HG03039 (cell line): ENCODE measurements at regions not wholly inside any gene's neighbourhood (a gene's known extent, or its start where the extent isn't known, plus 50 kb on each side); places are given as distances from the start of the nearest gene placed in this dataset.

ENCODE experiments used
- ATAC-seq: cut with Tn5 transposase; IDR thresholded peaks from one replicate; pipeline ENCODE4 v1.9.1; 2021; ENCODE audit warnings: mild to moderate bottlenecking, moderate library complexity; ENCODE audit not compliant: unreplicated experiment

- ATAC-seq: no peak
These were observed 215.3 kb upstream of the SETBP1 start for GRCh38 chr18:44465381-44465841.

DNA sequence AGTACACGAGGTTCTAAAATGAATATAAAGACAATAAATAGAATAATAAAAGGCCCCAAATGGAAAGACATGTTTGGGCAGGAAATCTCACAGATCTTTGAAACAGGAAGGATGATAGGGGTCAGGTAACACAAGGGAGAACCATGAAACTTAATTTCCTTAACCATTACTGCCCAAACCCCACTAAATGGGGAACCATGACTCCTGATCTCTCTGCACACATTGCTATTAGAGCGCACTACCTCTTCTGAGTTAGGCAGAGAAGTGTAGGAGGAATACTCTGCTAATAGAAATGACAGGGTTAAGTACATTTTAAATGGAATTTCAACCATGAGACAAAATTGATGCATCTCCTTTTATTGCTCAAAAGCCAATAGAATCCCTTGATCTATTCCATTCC is 213.7 kb upstream of the SETBP1 start:
- ATAC-seq: no peak

DNA sequence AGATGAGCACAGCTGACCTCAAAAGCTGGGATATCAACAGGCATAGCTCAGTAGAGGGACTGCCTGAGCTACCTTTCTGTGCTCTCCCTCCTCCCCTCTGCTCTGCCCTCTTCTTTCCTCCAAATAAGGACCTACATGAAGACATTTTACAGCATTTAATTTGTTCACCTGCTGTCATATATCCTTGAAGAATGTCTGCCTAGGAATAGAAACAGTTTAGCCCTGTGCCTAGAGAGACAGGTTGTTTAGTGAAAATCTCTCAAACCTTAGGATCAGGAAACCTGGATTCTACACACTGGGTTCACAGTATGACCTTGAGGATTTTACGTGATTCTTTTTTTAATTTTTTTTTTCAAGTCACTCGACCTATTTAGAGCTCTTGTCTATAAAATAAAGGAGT is 213.0 kb upstream of the SETBP1 start:
- ATAC-seq: no peak

- ATAC-seq: no peak
These were observed 207.2 kb upstream of the SETBP1 start for GRCh38 chr18:44473394-44474066.

GRCh38 chr18:44474067-44474411 is 206.6 kb upstream of the SETBP1 start:
- no peak for ATAC-seq

DNA sequence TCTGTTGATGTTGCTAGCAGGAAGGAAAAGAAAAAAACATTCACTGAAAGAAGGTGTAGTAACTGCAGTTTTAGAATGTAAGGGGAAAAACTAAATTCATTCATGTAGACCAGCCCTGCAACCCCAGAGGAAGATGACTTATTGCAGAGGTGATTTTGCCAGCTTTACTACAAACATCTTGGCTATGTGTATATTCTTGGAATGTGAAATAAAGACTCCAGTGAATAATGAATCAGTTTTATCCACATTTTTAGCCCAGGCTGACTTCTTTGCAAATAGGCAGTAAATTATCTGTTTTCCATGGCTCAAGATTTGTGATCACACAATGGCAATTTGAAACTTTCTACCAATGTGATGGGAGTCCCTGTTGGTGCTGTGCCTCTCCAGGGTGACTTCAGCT is 206.1 kb upstream of the SETBP1 start:
- no peak for ATAC-seq

DNA sequence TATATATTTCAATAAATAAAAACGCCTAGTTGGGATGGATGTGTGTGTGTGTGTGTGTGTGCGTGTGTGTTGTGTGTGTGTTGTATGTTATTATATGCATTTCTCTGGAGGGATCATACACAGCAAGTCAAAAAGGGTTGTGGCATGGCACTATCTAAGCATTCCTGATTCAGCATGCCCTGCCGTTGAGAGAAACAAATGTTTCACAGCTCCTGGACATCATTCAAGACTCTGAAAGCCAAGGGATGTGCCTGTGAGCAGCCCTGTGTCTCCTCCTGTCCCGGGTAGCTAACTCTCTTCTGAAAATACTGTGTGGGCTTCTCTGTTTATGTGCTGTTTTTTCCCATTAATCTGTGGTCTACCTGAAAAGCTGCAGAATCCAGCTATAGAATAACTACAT is 197.9 kb upstream of the SETBP1 start:
- ATAC-seq: no peak

GRCh38 chr18:44495151-44495550 is 185.5 kb upstream of the SETBP1 start:
- ATAC-seq: no peak

DNA sequence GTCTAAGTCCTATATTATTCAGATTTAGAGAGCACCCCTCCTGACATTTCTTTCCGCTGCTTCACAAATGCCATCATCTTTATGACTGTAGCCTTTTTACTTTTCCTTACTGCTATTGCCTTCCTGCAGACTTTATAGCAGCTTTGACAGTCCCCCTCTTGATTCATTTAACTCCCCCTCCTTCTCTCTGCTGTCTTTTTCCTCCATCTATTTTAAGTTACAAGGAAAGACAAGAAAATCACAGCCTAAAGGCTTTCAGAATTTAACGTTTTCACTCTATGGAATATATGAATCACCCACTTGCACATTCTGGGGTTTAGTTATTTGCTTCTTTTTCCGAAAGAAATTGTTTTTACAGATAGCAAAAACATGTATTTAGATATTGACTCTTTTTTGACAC is 183.4 kb upstream of the SETBP1 start:
- ATAC-seq: no peak

DNA sequence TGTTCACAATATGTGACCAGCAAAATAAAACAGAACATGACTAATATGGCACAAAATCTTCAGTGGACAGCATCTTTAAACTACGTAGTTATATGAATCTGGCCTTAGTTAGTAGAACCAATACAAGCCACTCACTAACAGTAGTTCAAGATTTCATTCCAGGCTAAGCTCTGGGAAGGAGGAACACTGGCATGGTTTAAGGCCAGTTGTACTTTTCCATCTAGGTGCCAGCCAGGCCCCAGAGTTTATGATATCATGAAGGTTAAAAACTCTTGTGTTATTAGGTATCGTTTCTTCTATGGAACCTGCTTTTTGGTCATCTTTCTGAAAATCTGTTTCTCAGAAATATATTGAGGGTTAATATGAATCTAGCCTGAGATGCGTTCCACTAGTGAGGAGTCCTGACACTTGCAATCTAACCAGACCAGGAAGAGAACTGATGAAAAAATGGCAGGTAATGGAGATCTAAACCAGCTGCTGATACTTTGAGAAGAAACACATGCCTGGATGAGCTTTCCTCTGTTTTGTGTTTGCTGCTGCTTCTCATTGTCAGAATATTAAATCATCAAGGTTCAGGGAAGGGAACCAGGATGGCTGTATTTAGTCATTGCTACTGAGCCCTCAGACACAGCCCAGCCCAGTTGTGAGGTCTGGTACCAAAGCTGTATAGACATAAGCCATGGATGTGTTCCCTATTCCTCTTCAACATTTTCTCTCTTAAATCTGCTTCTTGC is 182.8 kb upstream of the SETBP1 start:
- no peak for ATAC-seq

- no peak for ATAC-seq
These were observed 179.7 kb upstream of the SETBP1 start for GRCh38 chr18:44500808-44501610.

GRCh38 chr18:44502221-44502620 is 178.5 kb upstream of the SETBP1 start:
- no peak for ATAC-seq

DNA sequence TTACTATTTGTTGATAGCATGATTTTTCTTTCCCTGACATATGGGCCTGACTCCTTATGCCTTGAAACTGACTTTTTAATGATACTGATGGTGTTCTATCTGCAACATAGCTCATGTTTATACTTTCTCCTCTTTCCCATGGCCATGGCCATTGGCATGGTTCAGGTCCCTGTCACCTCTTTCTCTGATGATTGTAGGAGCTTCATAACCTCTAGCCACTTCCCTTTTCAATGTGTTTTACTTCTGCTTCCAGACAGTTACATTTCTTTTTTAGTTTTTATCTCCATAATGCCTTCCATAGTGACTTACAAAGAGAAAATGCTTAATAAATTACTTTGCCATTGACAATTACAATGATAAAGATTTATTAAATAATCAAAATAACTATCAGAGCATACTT is 177.9 kb upstream of the SETBP1 start:
- ATAC-seq: no peak

DNA sequence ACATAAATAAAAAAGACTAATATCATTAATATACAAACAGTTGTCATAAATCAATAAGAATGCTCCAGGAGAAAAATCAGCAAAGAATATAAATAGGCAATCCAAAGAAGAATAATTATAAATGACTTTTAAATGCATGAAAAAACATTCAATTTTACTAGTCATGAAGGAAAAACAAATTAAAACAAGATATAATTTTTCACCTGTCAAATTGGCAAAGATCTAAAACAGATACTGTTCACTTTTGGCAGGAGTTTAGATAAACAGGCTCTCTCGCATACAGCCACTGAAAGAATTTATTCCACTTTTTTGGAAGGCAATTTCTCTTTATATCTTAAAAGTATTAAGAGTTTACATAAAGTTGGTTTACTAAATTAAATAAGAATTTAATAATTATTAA is 176.8 kb upstream of the SETBP1 start:
- ATAC-seq: no peak

DNA sequence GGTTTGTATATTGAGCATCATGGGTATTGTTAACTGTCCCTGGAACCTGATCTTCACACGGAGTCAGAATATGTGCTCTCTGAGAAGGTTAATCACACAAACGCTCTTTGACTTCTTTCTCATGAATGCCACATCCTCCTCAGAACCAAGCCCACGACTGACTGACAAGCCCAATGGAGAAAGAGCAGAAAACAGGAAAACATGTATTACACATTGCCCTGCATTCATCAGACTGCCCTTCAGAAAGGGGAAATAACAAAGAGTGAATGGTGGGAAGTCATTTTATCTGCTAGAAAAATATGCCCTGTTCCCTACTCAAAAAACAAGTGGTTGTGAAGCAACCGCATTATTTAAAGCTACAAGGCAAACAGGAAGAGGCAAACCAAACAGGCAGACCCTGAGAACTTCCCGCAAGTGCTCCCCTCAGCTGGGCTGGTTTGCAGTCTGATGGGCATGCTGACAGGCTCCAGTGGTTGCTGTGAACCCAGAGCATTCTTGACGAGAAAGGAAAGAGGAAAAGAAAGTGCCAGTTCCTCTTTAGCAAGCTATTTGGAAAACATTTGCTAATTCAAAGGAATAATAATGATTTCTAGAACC is 172.9 kb upstream of the SETBP1 start:
- no peak for ATAC-seq

DNA sequence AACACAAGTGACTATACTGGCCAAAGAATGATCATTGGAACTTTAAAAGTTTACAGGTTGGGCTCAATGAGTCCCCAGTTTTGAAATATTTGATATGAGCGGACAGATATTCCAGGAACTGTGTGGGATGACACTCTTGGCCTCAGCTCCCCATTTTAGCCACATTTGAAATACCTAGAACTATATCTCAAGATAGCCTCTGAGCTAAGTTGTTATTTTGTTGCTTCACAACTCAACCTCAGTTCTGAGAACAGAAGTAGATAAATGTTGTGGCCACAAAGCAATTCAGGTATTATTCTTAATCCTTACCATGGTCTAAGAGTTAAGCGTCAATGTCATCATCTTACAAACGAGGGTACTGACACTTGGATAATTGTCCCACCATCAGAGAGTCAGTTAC is 172.2 kb upstream of the SETBP1 start:
- ATAC-seq: no peak

DNA sequence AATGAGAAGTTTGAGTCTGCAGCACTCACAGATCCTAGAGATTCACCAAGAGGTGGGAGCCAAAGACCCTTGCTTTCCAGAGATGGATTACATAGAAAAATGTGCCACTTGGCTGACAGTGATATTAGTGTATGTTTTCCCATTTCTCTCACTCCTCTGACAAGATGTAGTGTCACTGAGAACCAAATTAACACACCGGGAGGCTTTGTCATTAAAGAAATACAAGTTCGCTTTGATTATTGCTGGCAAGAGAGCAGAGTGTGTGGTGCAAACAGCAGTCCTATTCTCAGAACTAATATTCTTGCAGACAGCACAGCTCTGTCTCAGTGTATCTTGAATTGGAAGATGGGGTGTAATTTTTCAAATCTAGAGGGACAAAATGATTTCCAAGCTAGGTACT is 171.6 kb upstream of the SETBP1 start:
- no peak for ATAC-seq

DNA sequence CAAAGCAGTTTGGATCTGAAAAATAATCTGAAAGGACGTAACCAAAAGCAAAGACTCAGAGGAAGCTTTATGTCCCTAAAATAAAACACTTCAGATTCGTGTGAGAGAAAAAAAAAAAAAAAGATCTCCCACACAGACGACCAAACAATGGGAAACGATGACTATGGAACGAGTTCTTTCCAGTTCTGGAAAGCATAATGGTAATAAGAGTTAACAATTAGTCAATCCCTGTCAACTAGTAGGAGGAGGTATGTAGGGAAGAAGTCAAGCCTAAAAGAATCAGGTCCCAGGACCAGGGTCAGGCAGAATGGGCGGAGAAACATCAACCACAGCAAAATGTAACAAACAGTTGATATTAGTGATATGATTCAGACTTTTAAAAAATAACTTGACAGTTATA is 170.3 kb upstream of the SETBP1 start:
- no peak for ATAC-seq

DNA sequence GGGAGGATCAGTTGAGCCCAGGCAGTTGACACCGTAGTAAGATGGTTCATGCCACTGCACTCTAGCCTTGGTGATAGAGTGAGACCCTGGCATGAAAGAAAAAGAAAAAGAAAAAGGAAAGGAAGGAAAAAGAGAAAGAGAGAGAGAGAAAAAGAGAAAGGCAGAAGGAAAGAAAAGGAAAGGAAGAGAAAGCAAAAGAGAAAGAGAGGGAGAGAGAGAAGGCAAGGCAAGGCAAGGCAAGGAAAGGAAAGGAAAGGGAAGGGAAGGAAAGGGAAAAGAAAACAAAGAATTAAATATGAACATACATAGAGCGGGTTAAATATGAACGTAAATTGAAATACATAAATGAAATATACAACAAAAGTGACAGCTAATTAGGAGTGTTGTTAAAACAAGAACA is 167.5 kb upstream of the SETBP1 start:
- ATAC-seq: no peak

DNA sequence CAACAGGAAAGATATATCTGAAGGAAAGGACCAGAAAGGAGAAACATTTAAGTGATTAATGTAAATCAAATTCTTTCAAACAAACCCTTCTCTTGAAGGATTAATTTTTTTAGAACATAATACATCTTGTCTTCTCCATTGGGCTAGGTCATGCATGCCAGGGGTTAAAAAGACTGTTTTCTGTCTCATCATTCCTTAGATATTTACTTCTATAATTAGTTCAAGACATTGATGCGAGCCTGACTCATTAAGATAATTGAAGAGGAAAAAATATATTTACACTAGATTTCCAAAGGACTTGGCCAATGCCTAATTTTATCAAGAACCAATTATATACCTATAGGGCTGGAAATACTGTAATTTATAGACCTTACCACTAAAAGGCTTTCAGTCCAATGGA is 166.6 kb upstream of the SETBP1 start:
- ATAC-seq: no peak

DNA sequence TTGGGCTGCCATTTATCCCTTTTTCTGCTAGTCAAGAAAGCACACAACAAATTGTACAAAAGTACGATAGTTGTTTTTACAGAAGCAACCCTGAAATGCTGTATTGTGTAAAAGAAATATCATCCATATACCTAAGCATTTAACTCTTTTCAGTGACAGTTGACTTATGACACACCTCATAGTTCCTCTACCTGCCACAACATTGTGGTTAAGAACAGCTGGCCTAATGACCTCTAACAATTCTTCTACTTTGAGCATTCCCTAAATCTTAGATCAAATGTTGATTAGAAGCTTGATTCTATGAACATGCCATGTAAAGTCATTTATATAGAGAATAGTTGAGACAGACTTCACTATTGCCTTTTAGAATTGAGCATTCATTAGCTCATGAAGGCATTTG is 165.9 kb upstream of the SETBP1 start:
- ATAC-seq: no peak

- ATAC-seq: no peak
These were observed 164.2 kb upstream of the SETBP1 start for GRCh38 chr18:44516450-44516849.
